Thoracic aorta (tissue), 2 donors: ENCODE measurements at regions not wholly inside any gene's neighbourhood (a gene's known extent, or its start where the extent isn't known, plus 50 kb on each side); places are given as distances from the start of the nearest gene placed in this dataset.

Experiments used
- ATAC-seq: fragments of 150-250 bp; one replicate; pipeline ENCODE4 v1.8.0; 2017; ENCODE audit warnings: low read depth; ENCODE audit not compliant: insufficient number of reproducible peaks, low FRiP score
- DNase-seq: peaks from one replicate; pipeline ENCODE4 v3.0.0-alpha.2; 2020; ENCODE audit warnings: low spot score
- H3K27ac ChIP-seq, 2 donors: fragments of 200-600 bp; sonication (generic); 1 replicate in 1 of 2; 2 replicates in 1 of 2; pipeline ENCODE4 v1.5.1; 2016; ENCODE audit warnings: mild to moderate bottlenecking in 2 of 2, moderate library complexity in 2 of 2
- H3K27me3 ChIP-seq: fragments of 200-600 bp; sonication (generic); replicated peaks from 2 replicates; pipeline ENCODE4 v1.6.0; 2016; ENCODE audit warnings: mild to moderate bottlenecking; ENCODE audit not compliant: insufficient read depth
- H3K36me3 ChIP-seq: fragments of 200-600 bp; sonication (generic); one replicate; pipeline ENCODE4 v1.5.1; 2016
- H3K4me1 ChIP-seq, 2 donors: fragments of 200-600 bp; sonication (generic); 1 replicate in 1 of 2; 2 replicates in 1 of 2; pipeline versions ENCODE4 v1.5.1 to v1.6.0; 2016; ENCODE audit warnings: low read depth in 2 of 2, mild to moderate bottlenecking in 1 of 2; ENCODE audit not compliant: control insufficient read depth in 1 of 2
- H3K4me3 ChIP-seq: fragments of 200-600 bp; sonication (generic); 2 replicates; pipeline ENCODE4 v1.5.1; 2016; ENCODE audit warnings: mild to moderate bottlenecking
- H3K9me3 ChIP-seq: fragments of 200-600 bp; sonication (generic); 2 replicates; pipeline ENCODE4 v1.5.1; 2016
- CTCF ChIP-seq: fragments of 200-600 bp; sonication (generic); IDR thresholded peaks from one replicate; pipeline ENCODE4 v1.5.1; 2019; ENCODE audit warnings: antibody characterized with exemption

GRCh38 chr16:49120631-49121030, 161.0 kb downstream of the CBLN1 start:
- DNase-seq = no peak
- TF ChIP-seq CTCF = no peak
- no peaks in the 10 kb centered on the region for H3K27me3 ChIP-seq
- no peak overlapping the region for H3K4me3 ChIP-seq
- no peaks in the 10 kb centered on the region for H3K36me3 ChIP-seq
- H3K27ac ChIP-seq = no peak overlapping the region
- ATAC-seq = no peak
- no peaks in the 10 kb centered on the region for H3K4me1 ChIP-seq
- no peaks in the 10 kb centered on the region for H3K9me3 ChIP-seq

DNA sequence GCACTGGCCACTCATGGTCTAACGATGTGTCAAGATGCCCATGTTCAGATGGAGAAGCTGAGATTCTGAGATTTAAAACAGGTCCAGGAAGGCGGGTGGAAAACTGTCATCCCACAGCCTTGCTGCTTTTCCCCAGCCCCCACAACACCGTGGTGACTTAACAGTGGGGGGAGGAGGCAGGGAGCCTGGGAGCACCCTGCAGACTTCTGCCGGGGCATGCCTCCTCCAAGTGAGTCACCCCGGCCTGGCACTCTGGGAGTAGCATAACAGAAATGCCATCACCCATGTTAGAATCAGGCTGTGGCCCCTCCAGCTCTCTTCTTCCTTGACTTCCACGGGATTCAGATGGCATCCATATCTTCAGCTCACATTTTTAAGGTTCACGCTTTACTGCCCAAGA, 164.8 kb downstream of the CBLN1 start:
- ATAC-seq (no peak), DNase-seq (no peak)
- no peaks in the 10 kb centered on the region for H3K27me3 ChIP-seq
- no peaks in the 10 kb centered on the region for H3K36me3 ChIP-seq
- no peaks in the 10 kb centered on the region for H3K4me1 ChIP-seq
- no peak overlapping the region for H3K27ac ChIP-seq
- no peak overlapping the region for H3K4me3 ChIP-seq
- no peaks in the 10 kb centered on the region for H3K9me3 ChIP-seq
- TF ChIP-seq CTCF = no peak

GRCh38 chr16:49115956-49116355, 165.7 kb downstream of the CBLN1 start:
- H3K9me3 ChIP-seq = no peaks in the 10 kb centered on the region
- no peaks in the 10 kb centered on the region for H3K4me1 ChIP-seq
- ATAC-seq (no peak), DNase-seq (no peak)
- no peak for TF ChIP-seq CTCF
- H3K36me3 ChIP-seq = no peaks in the 10 kb centered on the region
- H3K4me3 ChIP-seq = no peak overlapping the region
- H3K27me3 ChIP-seq = no peaks in the 10 kb centered on the region
- no peak overlapping the region for H3K27ac ChIP-seq

DNA sequence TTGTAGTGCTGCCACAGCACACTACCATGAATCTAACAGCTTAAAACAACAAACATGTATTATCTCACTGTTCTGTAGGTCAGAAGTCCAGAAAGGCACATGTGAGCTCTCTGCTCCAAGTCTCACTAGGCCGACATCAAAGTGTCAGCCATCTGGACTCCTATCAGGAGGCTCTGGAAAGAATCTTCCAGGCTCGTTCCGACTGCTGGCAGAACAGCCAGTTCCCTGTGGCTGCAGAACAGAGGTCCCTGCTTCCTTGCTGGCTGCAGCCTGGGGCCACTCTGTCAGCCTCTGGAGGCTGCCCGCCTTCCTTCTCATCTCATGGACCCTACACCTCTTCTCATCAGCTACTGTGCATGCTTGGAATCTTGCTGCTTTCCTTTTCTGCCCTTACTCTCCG, 168.9 kb downstream of the CBLN1 start:
- Histone ChIP-seq H3K4me1 (no peaks in the 10 kb centered on the region), H3K4me3 (no peak overlapping the region), H3K27ac (no peak overlapping the region), H3K9me3 (no peaks in the 10 kb centered on the region), H3K27me3 (no peaks in the 10 kb centered on the region), H3K36me3 (no peaks in the 10 kb centered on the region)
- no peak for DNase-seq
- no peak for ATAC-seq
- no peak for TF ChIP-seq CTCF

DNA sequence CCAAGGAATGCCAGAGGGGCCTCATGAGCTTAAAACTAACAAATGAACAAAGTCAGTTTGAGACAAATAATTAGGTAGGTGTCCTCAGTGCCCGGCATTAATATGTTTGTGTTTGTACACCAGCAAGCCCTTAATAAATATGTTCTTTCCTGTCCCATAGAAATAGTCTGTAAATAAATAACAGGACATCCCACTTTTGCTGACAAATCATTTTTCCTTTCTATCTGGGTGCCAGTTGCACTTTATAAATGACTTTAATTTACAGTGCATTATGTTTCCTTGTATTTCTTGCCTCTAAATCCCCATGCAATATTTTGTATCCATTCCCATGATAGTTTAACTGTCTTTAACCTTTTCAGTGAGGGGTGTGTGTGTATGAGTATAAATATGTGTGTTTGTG, 170.3 kb downstream of the CBLN1 start:
- H3K4me3 ChIP-seq = no peak overlapping the region
- no peaks in the 10 kb centered on the region for H3K4me1 ChIP-seq
- no peaks in the 10 kb centered on the region for H3K27me3 ChIP-seq
- no peak for TF ChIP-seq CTCF
- no peak for ATAC-seq
- no peak overlapping the region for H3K27ac ChIP-seq
- no peaks in the 10 kb centered on the region for H3K9me3 ChIP-seq
- H3K36me3 ChIP-seq = no peaks in the 10 kb centered on the region
- DNase-seq = no peak
